ENCODE measurements at regions not wholly inside any gene's neighbourhood (a gene's known extent, or its start where the extent isn't known, plus 50 kb on each side); places are given as distances from the start of the nearest gene placed in this dataset.

GRCh38 chr1:195604287-195604686 lies 1004.0 kb downstream of the KCNT2 start:
- TF ChIP-seq CTCF (conservative IDR thresholded peaks at IDR 0.05; ENCODE audit: low read length) = no peak
- TF ChIP-seq EZH2phosphoT487 (IDR thresholded peaks at IDR 0.05; ENCODE audit: borderline replicate concordance, low read depth, low read length) = no peak
